B cell (primary cell): ENCODE measurements at regions not wholly inside any gene's neighbourhood (a gene's known extent, or its start where the extent isn't known, plus 50 kb on each side); places are given as distances from the start of the nearest gene placed in this dataset.

Experiments used
- ATAC-seq: fragments of 200-7000 bp; cut with Tn5 transposase; one replicate; pipeline ENCODE4 v1.10.0; 2021; ENCODE audit warnings: low read depth, mild to moderate bottlenecking, moderate number of reproducible peaks, moderate library complexity
- CTCF ChIA-PET: fragments of 350-600 bp; sonication (Branson Sonifier 250); formaldehyde crosslinking; loops from one replicate; lab custom pipeline; 2021; ENCODE audit warnings: antibody characterized with exemption, inconsistent platforms; lab: Charles Lee
- POLR2A ChIA-PET: fragments of 350-600 bp; sonication (Branson Sonifier 250); formaldehyde crosslinking; loops from one replicate; lab custom pipeline; 2021; ENCODE audit warnings: antibody characterized with exemption; lab: Charles Lee
- DNase-seq: peaks from one replicate; pipeline ENCODE4 v3.0.0; 2013
- H2AFZ ChIP-seq: 2 replicates; pipeline ENCODE4 v1.6.1; 2012; ENCODE audit warnings: mild to moderate bottlenecking, low read depth, low read length; ENCODE audit not compliant: insufficient read depth, poor library complexity, severe bottlenecking
- H3K27ac ChIP-seq, 2 donors: 1 replicate in 1 of 2; 2 replicates in 1 of 2; pipeline ENCODE4 v1.5.1; 2012 to 2013; ENCODE audit warnings: low read length in 2 of 2, mild to moderate bottlenecking in 2 of 2, moderate library complexity in 1 of 2
- H3K27me3 ChIP-seq, 4 experiments: fragments of 200-600 bp in 1 of 4; sonication (generic) in 1 of 4; replicated peaks in 1 of 4; 1 replicate in 2 of 4; 2 replicates in 2 of 4; pipeline versions ENCODE4 v1.6.1 to v1.7.0; 2013 to 2016; ENCODE audit warnings: low read length in 3 of 4, mild to moderate bottlenecking in 2 of 4, mixed read lengths in 1 of 4, moderate library complexity in 1 of 4; ENCODE audit not compliant: insufficient read depth in 4 of 4, control insufficient read depth in 3 of 4; ENCODE audit errors: control extremely low read depth in 1 of 4
- H3K36me3 ChIP-seq, 2 experiments: replicated peaks in 1 of 2; 1 replicate in 1 of 2; 2 replicates in 1 of 2; pipeline versions ENCODE4 v1.6.1 to v1.7.1; 2013; ENCODE audit warnings: low read length in 1 of 2; ENCODE audit not compliant: insufficient read depth in 2 of 2, control insufficient read depth in 1 of 2; ENCODE audit errors: control extremely low read depth in 1 of 2, extremely low read depth in 1 of 2
- H3K4me1 ChIP-seq, 2 donors: fragments of 200-600 bp in 1 of 2; sonication (generic) in 1 of 2; 1 replicate in 1 of 2; 2 replicates in 1 of 2; pipeline versions ENCODE4 v1.5.1 to v1.6.1; 2013 to 2017; ENCODE audit warnings: low read length in 2 of 2; ENCODE audit not compliant: control insufficient read depth in 2 of 2, insufficient read depth in 2 of 2
- H3K4me2 ChIP-seq: replicated peaks from 2 replicates; pipeline ENCODE3; 2012; ENCODE audit warnings: mild to moderate bottlenecking, low read depth, low read length; ENCODE audit not compliant: poor library complexity, severe bottlenecking
- H3K4me3 ChIP-seq, 5 experiments: fragments of 200-600 bp in 1 of 5; sonication (generic) in 1 of 5; 1 replicate in 3 of 5; 2 replicates in 2 of 5; pipeline versions ENCODE4 v1.5.1 to v1.7.0; 2011 to 2016; ENCODE audit warnings: low read length in 4 of 5, mild to moderate bottlenecking in 4 of 5, low read depth in 2 of 5, control low read depth in 1 of 5, moderate library complexity in 1 of 5; ENCODE audit not compliant: insufficient read depth in 1 of 5; ENCODE audit errors: control extremely low read depth in 1 of 5, extremely low read depth in 1 of 5
- H3K79me2 ChIP-seq: fragments of 200-600 bp; sonication (generic); one replicate; pipeline ENCODE4 v1.6.0; 2016; ENCODE audit warnings: low read length; ENCODE audit not compliant: control insufficient read depth, insufficient read depth
- H3K9ac ChIP-seq: fragments of 200-600 bp; sonication (generic); 2 replicates; pipeline ENCODE4 v1.6.1; 2017; ENCODE audit warnings: mild to moderate bottlenecking, low read length, moderate library complexity
- H3K9me3 ChIP-seq, 3 donors: one replicate each; pipeline versions ENCODE4 v1.6.1 to v1.7.1; 2013; ENCODE audit warnings: low read length in 2 of 3; ENCODE audit not compliant: control insufficient read depth in 2 of 3, insufficient read depth in 1 of 3; ENCODE audit errors: control extremely low read depth in 1 of 3
- H4K20me1 ChIP-seq: 2 replicates; pipeline ENCODE4 v1.6.0; 2012; ENCODE audit warnings: mild to moderate bottlenecking, low read length; ENCODE audit not compliant: insufficient read depth, control insufficient read depth, poor library complexity, severe bottlenecking
- H3K27ac Mint-ChIP-seq: one replicate; pipeline ENCODE4 v1.8.0; 2021; ENCODE audit warnings: mixed read lengths
- H3K27me3 Mint-ChIP-seq: one replicate; pipeline ENCODE4 v1.8.0; 2021; ENCODE audit warnings: mixed read lengths
- H3K4me1 Mint-ChIP-seq: one replicate; pipeline ENCODE4 v1.8.0; 2021; ENCODE audit warnings: mixed read lengths
- H3K4me3 Mint-ChIP-seq: one replicate; pipeline ENCODE4 v1.8.0; 2021; ENCODE audit warnings: mixed read lengths
- H3K9me3 Mint-ChIP-seq: one replicate; pipeline ENCODE4 v1.8.0; 2022; ENCODE audit warnings: mixed read lengths; ENCODE audit not compliant: insufficient read depth
- EZH2 ChIP-seq: IDR thresholded peaks from 2 replicates; pipeline ENCODE4 v1.6.1; 2012; ENCODE audit warnings: borderline replicate concordance, low read depth, mild to moderate bottlenecking, moderate library complexity, low read length; ENCODE audit not compliant: insufficient read depth, poor library complexity, severe bottlenecking
- WGBS: methylation state at CpG from one replicate; pipeline ENCODE4 v1.1.5; 2013; ENCODE audit warnings: missing lambda C conversion rate; ENCODE audit not compliant: insufficient coverage; 5-methylcytosine and 5-hydroxymethylcytosine counted together
- intact Hi-C: fragments of 100-400 bp; cut with micrococcal nuclease; formaldehyde crosslinking; loops from one replicate; pipeline ENCODE4 v1.10.0; 2022
- TF ChIP-seq, protein P1 (sequence below): fragments of 200-600 bp; IDR thresholded peaks from one replicate; pipeline ENCODE4 v1.8.0; 2022; ENCODE audit warnings: antibody characterized with exemption, mild to moderate bottlenecking

- no peaks in the 10 kb centered on the region for H3K79me2 ChIP-seq
- DNase-seq: no peak
- peaks cover 0 to 2% (median 0%) of the 10 kb centered on the region in 3 donors for H3K9me3 ChIP-seq
- WGBS: 80% methylated on average over 6 of the region's 8 CpGs
- H2AFZ ChIP-seq: no peak overlapping the region
- no peak overlapping the region for H3K4me2 ChIP-seq
- no peak overlapping the region for H3K9ac ChIP-seq
- Mint-ChIP-seq H3K27me3 (peaks cover 7% of the 10 kb centered on the region), H3K27ac (no peak overlapping the region), H3K9me3 (no peaks in the 10 kb centered on the region), H3K4me1 (no peaks in the 10 kb centered on the region), H3K4me3 (no peak overlapping the region)
- no peaks in the 10 kb centered on the region for H3K36me3 ChIP-seq
- no peaks in the 10 kb centered on the region for H4K20me1 ChIP-seq
- H3K4me1 ChIP-seq: no peaks in the 10 kb centered on the region
- POLR2A ChIA-PET: no interaction called here
- CTCF ChIA-PET: interaction anchor here (0.6 kb wide), 1 partner anchor 1293 kb away, joined by 4 read pairs; no protein-coding TSS in a partner anchor
- no peak for ATAC-seq
- H3K27ac ChIP-seq: no peak overlapping the region
- H3K4me3 ChIP-seq: no peak overlapping the region
- intact Hi-C loops: no loop called here
- no peak for TF ChIP-seq EZH2
- TF ChIP-seq, protein P1, sequence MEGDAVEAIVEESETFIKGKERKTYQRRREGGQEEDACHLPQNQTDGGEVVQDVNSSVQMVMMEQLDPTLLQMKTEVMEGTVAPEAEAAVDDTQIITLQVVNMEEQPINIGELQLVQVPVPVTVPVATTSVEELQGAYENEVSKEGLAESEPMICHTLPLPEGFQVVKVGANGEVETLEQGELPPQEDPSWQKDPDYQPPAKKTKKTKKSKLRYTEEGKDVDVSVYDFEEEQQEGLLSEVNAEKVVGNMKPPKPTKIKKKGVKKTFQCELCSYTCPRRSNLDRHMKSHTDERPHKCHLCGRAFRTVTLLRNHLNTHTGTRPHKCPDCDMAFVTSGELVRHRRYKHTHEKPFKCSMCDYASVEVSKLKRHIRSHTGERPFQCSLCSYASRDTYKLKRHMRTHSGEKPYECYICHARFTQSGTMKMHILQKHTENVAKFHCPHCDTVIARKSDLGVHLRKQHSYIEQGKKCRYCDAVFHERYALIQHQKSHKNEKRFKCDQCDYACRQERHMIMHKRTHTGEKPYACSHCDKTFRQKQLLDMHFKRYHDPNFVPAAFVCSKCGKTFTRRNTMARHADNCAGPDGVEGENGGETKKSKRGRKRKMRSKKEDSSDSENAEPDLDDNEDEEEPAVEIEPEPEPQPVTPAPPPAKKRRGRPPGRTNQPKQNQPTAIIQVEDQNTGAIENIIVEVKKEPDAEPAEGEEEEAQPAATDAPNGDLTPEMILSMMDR: no peak
- no peaks in the 10 kb centered on the region for H3K27me3 ChIP-seq
Observed at GRCh38 chr3:64304828-64305410, 79.7 kb upstream of the PRICKLE2 start.

DNA sequence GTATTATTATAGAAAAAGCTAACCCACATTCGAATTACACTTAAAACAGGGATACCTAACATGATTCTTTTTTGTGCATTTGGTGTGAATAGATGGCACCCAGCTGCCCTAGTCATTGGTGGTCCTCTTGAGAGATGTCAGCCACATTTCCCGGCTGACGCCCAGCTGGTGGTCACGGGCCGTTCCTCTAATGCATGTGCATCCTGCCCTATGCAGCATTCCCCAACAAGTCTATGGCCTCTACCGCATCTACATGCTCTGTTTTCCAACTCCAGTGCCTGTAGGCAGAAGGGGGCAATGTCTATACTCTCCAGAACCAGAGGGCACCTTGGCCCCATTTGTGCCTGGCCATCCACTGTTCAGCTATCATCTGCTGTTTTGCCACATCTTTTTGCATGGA lies 78.6 kb upstream of the PRICKLE2 start:
- ChIA-PET CTCF (no interaction called here), POLR2A (no interaction called here)
- H3K27ac Mint-ChIP-seq: no peak overlapping the region
- H3K9me3 Mint-ChIP-seq: no peaks in the 10 kb centered on the region
- peaks cover 7% of the 10 kb centered on the region for H3K27me3 Mint-ChIP-seq
- Histone ChIP-seq H3K4me2 (no peak overlapping the region), H3K79me2 (no peaks in the 10 kb centered on the region), H3K9ac (no peak overlapping the region), H4K20me1 (no peaks in the 10 kb centered on the region), H3K4me1 (no peaks in the 10 kb centered on the region), H3K27me3 (no peaks in the 10 kb centered on the region), H3K9me3 (peaks cover 0 to 2% (median 0%) of the 10 kb centered on the region in 3 donors), H2AFZ (no peak overlapping the region), H3K36me3 (no peaks in the 10 kb centered on the region), H3K4me3 (no peak overlapping the region), H3K27ac (no peak overlapping the region)
- ATAC-seq (no peak), DNase-seq (no peak)
- TF ChIP-seq, protein P1: no peak
- TF ChIP-seq EZH2: no peak
- 93% methylated on average over 5 of the region's 6 CpGs for WGBS
- H3K4me3 Mint-ChIP-seq: no peak overlapping the region
- H3K4me1 Mint-ChIP-seq: no peaks in the 10 kb centered on the region
- intact Hi-C loops: no loop called here
